Left colon (tissue), 2 donors: ENCODE measurements at regions not wholly inside any gene's neighbourhood (a gene's known extent, or its start where the extent isn't known, plus 50 kb on each side); places are given as distances from the start of the nearest gene placed in this dataset.

Source experiments
- ATAC-seq: fragments of 200-7000 bp; cut with Tn5 transposase; one replicate; pipeline ENCODE4 v1.9.1; 2020; ENCODE audit warnings: mild to moderate bottlenecking, moderate library complexity
- DNase-seq, 2 donors: peaks; one replicate each; pipeline ENCODE4 v3.0.0-alpha.2; 2020
- intact Hi-C, 2 donors: fragments of 100-400 bp; cut with DNase I in 1 of 2; cut with micrococcal nuclease in 1 of 2; formaldehyde crosslinking; loops; one replicate each; pipeline versions ENCODE4 v1.11.2 to v1.14.0; 2022; cut with DNase I, micrococcal nuclease
- donor health status: DM: no; HTN: no; CAD: no.
- donor health status: DM: yes; HTN: yes; CAD: no.

- intact Hi-C loops = no loop called here
- no peak for DNase-seq
- no peak for ATAC-seq
Measured at GRCh38 chr20:4533368-4534133, 152.7 kb upstream of the PRNP start.

GRCh38 chr20:4532772-4533171 is 153.5 kb upstream of the PRNP start:
- DNase-seq (no peak), ATAC-seq (no peak)
- intact Hi-C loops = no loop called here

- no peak for ATAC-seq
- no peak for DNase-seq
- intact Hi-C loops = no loop called here
Measured at GRCh38 chr20:4524792-4525191, 161.5 kb upstream of the PRNP start.

- intact Hi-C loops = no loop called here
- no peak for DNase-seq
- ATAC-seq = no peak
Measured at GRCh38 chr20:4524307-4524706, 161.9 kb upstream of the PRNP start.

GRCh38 chr20:4522310-4522709 is 163.9 kb upstream of the PRNP start:
- intact Hi-C loops = no loop called here
- ATAC-seq (no peak), DNase-seq (no peak)

DNA sequence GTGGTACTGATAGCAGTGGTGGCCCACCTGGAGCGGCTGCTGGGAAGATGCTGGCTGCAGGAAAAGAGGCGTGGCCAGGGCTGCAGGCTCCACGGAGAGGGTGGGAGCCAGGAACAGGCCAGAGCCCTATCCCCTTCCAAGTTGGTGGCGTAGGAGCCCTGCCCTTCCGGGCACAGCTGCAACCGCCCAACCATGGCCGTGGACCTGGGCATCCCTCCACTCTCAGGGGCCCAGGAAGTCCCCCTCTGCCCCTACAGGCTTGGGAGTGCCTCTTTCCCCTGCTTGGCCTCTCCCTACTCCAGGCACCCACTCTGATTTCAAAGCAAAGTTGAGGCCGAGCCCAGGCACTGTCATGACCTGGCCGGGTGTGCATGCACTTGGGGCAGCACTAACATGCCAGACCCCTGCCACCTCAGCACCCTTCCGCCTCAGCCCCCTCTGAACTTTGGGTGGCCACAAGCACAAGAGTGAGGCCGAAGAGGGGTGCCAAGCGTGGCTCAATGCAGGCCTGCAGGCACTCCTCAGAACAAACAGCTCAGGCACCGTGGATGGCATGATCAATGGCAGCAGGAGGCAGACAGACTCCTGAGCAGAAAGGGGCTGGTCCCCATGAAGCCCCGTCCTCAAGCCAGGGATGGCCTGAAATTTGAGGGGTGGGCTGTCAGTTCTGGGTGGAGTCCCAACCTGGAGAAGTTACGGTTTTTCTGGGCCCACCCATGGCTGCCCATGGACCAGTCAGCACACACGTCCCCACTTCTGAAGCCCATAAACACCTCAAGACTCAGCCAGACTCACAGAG is 164.9 kb upstream of the PRNP start:
- intact Hi-C loops = no loop called here
- no peak for ATAC-seq
- DNase-seq = no peak

GRCh38 chr20:4519534-4519933 is 166.7 kb upstream of the PRNP start:
- ATAC-seq = no peak
- intact Hi-C loops = no loop called here
- DNase-seq = peak in 1 of 2 donors; percentile 7

DNA sequence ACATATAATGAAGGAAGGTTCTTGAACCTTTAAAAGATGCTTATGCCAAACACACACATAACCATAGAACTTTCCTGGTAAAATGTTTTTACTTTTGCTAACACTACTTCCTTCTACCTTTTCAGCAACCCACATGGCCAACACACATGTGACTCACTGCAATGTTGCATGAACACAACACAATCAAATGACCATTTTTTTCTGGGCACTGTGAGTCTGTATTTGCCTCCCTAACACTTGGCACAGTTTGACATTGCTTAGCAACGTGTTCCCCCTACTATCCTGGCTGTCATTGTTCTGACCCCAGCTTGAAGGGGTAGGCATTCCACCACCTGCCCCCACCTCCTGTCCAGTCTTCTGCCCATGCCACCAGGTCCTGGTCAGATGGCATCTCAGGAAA is 169.4 kb upstream of the PRNP start:
- DNase-seq (no peak), ATAC-seq (no peak)
- intact Hi-C loops = no loop called here

DNA sequence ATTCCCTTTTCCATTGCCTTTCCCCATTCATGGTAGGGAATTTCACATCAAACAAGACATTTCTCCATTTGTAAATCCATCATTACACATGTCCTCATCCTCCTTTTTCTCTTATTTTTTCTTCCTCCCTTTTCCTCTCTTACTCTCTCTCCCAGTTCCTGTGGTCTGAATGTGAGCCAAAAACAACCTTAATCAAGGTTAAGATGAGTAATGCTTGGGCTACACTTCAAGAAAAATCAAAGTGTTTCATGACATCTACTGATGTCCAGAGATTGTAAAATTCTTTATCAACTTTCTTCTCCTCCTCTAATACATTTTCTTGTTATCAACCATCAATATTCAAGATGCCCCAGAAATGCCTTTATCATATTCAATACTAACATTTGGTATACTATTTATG is 172.5 kb upstream of the PRNP start:
- DNase-seq = no peak
- no peak for ATAC-seq
- intact Hi-C loops = no loop called here

DNA sequence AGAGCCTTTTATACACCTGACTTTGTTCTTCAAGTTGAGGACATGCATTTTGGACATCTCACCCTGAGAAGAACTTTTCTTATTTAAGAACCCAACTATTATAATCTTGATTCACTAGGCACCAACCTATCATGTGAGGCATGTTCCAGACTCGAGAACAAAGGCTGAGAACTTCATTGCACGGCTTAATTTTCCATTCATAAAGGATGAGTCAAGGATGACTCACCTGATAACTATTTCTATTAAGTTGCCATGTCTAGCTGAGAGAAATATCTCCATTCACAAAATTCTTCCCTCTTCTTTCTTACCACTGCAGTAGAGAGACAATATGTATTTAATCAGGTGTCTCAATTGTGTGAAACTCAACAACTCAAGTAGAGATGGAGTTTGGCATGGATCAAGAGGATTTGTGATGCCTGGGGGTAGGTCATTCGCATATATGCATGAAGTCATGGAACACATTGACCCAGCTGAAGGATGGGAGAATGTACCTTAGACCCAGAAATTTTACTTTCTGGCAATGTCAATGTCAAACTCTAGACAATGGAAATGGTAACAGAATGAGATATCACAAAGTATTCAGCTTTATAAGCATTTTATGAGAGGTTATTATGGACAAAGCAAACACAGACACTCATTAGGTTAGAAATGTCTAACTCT is 173.2 kb upstream of the PRNP start:
- intact Hi-C loops = no loop called here
- ATAC-seq (no peak), DNase-seq (no peak)

- ATAC-seq (no peak), DNase-seq (no peak)
- intact Hi-C loops = no loop called here
Measured at GRCh38 chr20:4511776-4512175, 174.5 kb upstream of the PRNP start.

DNA sequence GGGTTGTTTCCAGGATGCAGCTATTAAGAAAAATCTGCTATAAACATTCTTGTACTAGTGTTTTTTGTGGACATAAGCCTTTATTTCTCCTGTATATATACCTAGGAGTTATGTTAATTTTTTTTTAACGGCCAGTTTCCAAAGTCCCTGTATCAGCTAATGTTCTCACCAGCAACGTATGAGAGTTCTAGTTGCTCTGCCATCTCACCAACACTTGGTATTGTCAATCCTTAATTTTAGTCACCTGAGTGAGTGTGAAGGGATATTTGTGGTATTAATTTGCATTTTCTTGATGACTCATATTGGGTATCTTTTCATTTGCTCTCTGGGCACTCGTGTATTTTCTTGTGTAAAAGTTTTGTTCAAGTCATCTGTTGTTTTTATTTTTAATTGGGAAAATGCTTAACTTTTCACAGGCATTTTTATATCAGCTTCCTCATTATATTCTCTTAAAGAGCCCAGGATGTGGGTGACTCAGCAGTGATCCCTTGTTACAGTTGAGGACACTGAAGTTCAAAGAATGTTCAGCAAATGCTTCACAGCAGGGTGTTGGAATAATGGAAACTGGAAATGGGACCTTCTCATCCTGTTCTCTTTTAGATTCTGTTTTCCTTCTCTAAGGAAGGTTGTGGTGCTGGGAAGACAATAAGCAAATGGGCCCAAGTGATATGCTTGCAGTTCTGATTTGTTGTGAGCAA is 176.3 kb upstream of the PRNP start:
- ATAC-seq (no peak), DNase-seq (no peak)
- intact Hi-C loops = no loop called here

DNA sequence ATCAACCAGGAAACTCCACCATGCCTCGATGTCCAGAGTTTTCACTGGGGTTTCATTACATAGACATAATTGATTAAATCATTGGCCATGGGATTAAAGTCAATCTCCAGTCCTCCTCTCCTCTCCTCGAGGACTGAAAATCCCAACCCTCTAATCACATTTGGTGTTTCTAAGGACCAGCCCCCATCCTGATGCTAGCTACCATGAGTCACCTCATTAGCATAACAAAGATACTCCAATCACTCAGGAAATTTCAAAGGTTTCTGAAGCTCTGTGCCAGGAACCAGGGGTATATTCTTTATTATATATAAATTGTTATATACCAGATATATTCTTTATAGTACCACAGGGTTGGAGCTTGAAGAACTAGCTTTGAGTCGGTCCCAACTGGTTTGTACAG is 177.5 kb upstream of the PRNP start:
- no peak for DNase-seq
- intact Hi-C loops = no loop called here
- no peak for ATAC-seq

- intact Hi-C loops = no loop called here
- DNase-seq (no peak), ATAC-seq (no peak)
Measured at GRCh38 chr20:4507288-4507719, 179.0 kb upstream of the PRNP start.

DNA sequence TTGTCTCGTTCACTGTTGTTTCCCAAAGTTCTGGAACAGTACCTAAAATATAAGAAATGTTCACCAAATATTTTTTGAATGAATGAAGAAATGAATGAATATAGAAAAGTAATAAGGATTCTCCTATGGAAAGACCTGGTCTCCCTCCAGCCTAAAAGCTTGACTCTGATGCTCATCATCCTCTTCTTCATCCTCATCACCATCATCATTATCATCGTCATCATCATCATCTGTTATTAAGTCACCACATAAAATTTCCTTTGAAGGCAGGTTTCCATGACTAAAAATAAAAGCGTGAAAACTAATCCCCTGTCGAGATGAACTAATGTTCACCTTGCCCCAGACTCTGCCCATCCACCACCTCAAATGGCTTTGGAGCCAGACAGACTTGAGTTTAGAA is 181.4 kb upstream of the PRNP start:
- intact Hi-C loops = no loop called here
- no peak for ATAC-seq

GRCh38 chr20:4502756-4503155 is 183.5 kb upstream of the PRNP start:
- no peak for ATAC-seq
- DNase-seq = no peak
- intact Hi-C loops = no loop called here

More for the DNA sequence above, 181.4 kb upstream of the PRNP start:
- DNase-seq = no peak

DNA sequence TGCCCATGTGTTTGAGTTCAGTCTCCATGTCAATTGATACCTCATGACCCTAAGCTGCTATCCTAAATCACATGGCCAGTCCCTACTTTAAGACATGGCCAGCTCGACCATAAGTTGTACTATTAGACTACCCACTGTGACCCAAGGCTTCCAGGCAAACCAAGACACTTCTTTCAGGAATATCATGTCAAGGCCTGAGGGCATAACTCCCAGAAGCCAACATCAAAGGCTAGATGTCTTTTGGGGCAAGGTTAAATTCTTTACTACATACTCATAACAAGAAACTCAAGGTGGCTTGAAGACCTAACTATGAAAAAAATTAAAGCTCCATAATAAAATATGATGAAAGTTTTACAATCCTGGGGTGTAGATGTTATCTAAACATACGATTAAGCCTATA is 192.9 kb upstream of the PRNP start:
- DNase-seq (no peak), ATAC-seq (no peak)
- intact Hi-C loops = no loop called here

DNA sequence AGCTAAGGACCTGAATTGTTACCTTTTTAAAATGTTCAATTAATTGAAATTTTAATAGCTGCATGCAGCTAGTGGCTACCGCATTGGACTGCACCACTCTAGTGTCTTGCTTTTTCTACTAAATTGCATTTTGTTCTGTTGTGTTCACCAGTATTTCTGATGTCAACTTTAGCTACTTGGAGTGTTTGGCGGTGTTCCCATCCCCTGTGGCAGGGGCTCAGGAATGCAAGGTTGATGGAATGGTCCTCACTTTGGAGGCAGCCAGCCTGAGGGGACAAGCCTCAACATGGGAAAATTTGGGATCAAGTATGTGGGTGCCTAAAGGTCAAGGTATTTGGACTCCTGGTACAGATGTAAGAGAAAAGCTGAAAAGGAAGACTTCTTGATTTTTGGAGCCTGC is 194.6 kb upstream of the PRNP start:
- ATAC-seq (no peak), DNase-seq (no peak)
- intact Hi-C loops = no loop called here

GRCh38 chr20:4490606-4491280 is 195.5 kb upstream of the PRNP start:
- intact Hi-C loops = no loop called here
- ATAC-seq = no peak
- DNase-seq = no peak
